ENCODE measurements at regions not wholly inside any gene's neighbourhood (a gene's known extent, or its start where the extent isn't known, plus 50 kb on each side); places are given as distances from the start of the nearest gene placed in this dataset.

- DNase-seq (ENCODE audit: low spot score) (no peak), FAIRE-seq (no peak), ATAC-seq (no peak)
- Histone ChIP-seq H3K36me3 (replicated peaks in 1 of 2; ENCODE audit: control insufficient read depth in 1 of 2, insufficient read depth in 2 of 2, low read length in 2 of 2) (no peaks in the 10 kb centered on the region), H2AFZ (ENCODE audit: low read length) (no peak overlapping the region), H3K4me2 (ENCODE audit: low read depth, low read length) (no peak overlapping the region), H3K4me1 (ENCODE audit: insufficient read depth, low read length) (no peaks in the 10 kb centered on the region), H3K27ac (ENCODE audit: extremely low read length, insufficient read depth, low read length) (no peak overlapping the region), H3K4me3 (replicated peaks in 1 of 3; ENCODE audit: insufficient read depth in 1 of 3, low read depth in 2 of 3, low read length in 3 of 3) (no peak overlapping the region), H4K20me1 (ENCODE audit: insufficient read depth, low read length) (no peaks in the 10 kb centered on the region), H3K27me3 (ENCODE audit: control insufficient read depth in 1 of 2, insufficient read depth in 2 of 2, low read length in 2 of 2) (no peaks in the 10 kb centered on the region), H3K79me2 (ENCODE audit: insufficient read depth, low read length) (no peaks in the 10 kb centered on the region), H3K9me3 (ENCODE audit: low read length) (no peaks in the 10 kb centered on the region), H3K9ac (ENCODE audit: insufficient read depth, low read depth, low read length) (no peak overlapping the region)
- POLR2A ChIA-PET = no interaction called here
- CTCF ChIA-PET (ENCODE audit: low intra/inter-chr PET ratio, low total read pairs) = no interaction called here
- no TSS peak for BruUV-seq (replicated peaks)
- 92% methylated on average over 1 of the region's 1 CpG for WGBS (ENCODE audit: low lambda C conversion rate)
- in situ Hi-C loops (cut with HindIII; ENCODE audit: extremely low pct_ligation_motif_present, low pct_unique_long_range_greater_than_20kb) = no loop called here
- intact Hi-C loops (cut with micrococcal nuclease; ENCODE audit: unreplicated experiment) = no loop called here
- TF ChIP-seq ZNF605 (CRISPR knock-in tag; IDR thresholded peaks at IDR 0.05) = no peak
- TF ChIP-seq ZFP62 (CRISPR knock-in tag; IDR thresholded peaks at IDR 0.05) = no peak
- TF ChIP-seq, protein P1, sequence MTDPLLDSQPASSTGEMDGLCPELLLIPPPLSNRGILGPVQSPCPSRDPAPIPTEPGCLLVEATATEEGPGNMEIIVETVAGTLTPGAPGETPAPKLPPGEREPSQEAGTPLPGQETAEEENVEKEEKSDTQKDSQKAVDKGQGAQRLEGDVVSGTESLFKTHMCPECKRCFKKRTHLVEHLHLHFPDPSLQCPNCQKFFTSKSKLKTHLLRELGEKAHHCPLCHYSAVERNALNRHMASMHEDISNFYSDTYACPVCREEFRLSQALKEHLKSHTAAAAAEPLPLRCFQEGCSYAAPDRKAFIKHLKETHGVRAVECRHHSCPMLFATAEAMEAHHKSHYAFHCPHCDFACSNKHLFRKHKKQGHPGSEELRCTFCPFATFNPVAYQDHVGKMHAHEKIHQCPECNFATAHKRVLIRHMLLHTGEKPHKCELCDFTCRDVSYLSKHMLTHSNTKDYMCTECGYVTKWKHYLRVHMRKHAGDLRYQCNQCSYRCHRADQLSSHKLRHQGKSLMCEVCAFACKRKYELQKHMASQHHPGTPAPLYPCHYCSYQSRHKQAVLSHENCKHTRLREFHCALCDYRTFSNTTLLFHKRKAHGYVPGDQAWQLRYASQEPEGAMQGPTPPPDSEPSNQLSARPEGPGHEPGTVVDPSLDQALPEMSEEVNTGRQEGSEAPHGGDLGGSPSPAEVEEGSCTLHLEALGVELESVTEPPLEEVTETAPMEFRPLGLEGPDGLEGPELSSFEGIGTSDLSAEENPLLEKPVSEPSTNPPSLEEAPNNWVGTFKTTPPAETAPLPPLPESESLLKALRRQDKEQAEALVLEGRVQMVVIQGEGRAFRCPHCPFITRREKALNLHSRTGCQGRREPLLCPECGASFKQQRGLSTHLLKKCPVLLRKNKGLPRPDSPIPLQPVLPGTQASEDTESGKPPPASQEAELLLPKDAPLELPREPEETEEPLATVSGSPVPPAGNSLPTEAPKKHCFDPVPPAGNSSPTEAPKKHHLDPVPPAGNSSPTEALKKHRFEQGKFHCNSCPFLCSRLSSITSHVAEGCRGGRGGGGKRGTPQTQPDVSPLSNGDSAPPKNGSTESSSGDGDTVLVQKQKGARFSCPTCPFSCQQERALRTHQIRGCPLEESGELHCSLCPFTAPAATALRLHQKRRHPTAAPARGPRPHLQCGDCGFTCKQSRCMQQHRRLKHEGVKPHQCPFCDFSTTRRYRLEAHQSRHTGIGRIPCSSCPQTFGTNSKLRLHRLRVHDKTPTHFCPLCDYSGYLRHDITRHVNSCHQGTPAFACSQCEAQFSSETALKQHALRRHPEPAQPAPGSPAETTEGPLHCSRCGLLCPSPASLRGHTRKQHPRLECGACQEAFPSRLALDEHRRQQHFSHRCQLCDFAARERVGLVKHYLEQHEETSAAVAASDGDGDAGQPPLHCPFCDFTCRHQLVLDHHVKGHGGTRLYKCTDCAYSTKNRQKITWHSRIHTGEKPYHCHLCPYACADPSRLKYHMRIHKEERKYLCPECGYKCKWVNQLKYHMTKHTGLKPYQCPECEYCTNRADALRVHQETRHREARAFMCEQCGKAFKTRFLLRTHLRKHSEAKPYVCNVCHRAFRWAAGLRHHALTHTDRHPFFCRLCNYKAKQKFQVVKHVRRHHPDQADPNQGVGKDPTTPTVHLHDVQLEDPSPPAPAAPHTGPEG (CRISPR knock-in tag; IDR thresholded peaks at IDR 0.05) = no peak
- no peak for TF ChIP-seq ZBTB34 (CRISPR knock-in tag; IDR thresholded peaks at IDR 0.05)
- TF ChIP-seq HIVEP1 (CRISPR knock-in tag; IDR thresholded peaks at IDR 0.05) = no peak
- TF ChIP-seq, protein P2, sequence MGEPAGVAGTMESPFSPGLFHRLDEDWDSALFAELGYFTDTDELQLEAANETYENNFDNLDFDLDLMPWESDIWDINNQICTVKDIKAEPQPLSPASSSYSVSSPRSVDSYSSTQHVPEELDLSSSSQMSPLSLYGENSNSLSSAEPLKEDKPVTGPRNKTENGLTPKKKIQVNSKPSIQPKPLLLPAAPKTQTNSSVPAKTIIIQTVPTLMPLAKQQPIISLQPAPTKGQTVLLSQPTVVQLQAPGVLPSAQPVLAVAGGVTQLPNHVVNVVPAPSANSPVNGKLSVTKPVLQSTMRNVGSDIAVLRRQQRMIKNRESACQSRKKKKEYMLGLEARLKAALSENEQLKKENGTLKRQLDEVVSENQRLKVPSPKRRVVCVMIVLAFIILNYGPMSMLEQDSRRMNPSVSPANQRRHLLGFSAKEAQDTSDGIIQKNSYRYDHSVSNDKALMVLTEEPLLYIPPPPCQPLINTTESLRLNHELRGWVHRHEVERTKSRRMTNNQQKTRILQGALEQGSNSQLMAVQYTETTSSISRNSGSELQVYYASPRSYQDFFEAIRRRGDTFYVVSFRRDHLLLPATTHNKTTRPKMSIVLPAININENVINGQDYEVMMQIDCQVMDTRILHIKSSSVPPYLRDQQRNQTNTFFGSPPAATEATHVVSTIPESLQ (CRISPR knock-in tag; conservative IDR thresholded peaks at IDR 0.05) = no peak
- no peak for TF ChIP-seq KDM5B (CRISPR knock-in tag; IDR thresholded peaks at IDR 0.05; ENCODE audit: borderline replicate concordance)
- TF ChIP-seq, protein P3, sequence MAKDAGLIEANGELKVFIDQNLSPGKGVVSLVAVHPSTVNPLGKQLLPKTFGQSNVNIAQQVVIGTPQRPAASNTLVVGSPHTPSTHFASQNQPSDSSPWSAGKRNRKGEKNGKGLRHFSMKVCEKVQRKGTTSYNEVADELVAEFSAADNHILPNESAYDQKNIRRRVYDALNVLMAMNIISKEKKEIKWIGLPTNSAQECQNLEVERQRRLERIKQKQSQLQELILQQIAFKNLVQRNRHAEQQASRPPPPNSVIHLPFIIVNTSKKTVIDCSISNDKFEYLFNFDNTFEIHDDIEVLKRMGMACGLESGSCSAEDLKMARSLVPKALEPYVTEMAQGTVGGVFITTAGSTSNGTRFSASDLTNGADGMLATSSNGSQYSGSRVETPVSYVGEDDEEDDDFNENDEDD (CRISPR knock-in tag; IDR thresholded peaks at IDR 0.05; ENCODE audit: borderline replicate concordance) = no peak
These were observed 84.7 kb upstream of the LRATD1 start for GRCh38 chr2:14547830-14548229.

All from HepG2 (cell line).